Ovary (tissue), 7 donors: ENCODE measurements at regions not wholly inside any gene's neighbourhood (a gene's known extent, or its start where the extent isn't known, plus 50 kb on each side); places are given as distances from the start of the nearest gene placed in this dataset.

ENCODE experiments used
- DNase-seq, 5 donors: peaks; one replicate each; pipeline ENCODE4 v3.0.0-alpha.2; 2019 to 2020
- H3K27ac ChIP-seq, 2 donors: fragments of 200-600 bp; one replicate each; pipeline versions ENCODE4 v1.5.1 to v1.8.0; 2019 to 2022
- H3K27me3 ChIP-seq: fragments of 200-600 bp; one replicate; pipeline ENCODE4 v1.8.0; 2022
- H3K36me3 ChIP-seq: fragments of 200-600 bp; sonication (generic); one replicate; pipeline ENCODE4 v1.5.1; 2019
- H3K4me1 ChIP-seq: one replicate; pipeline ENCODE4 v1.8.1; 2013; ENCODE audit warnings: mild to moderate bottlenecking, moderate library complexity; ENCODE audit not compliant: insufficient read depth
- H3K4me3 ChIP-seq: fragments of 200-600 bp; sonication (generic); one replicate; pipeline ENCODE4 v1.5.1; 2017
- H3K9me3 ChIP-seq, 2 donors: fragments of 200-600 bp in 1 of 2; sonication (generic) in 1 of 2; one replicate each; pipeline versions ENCODE4 v1.5.1 to v1.8.1; 2013 to 2019; ENCODE audit warnings: mild to moderate bottlenecking in 1 of 2, moderate library complexity in 1 of 2
- EP300 ChIP-seq: sonication (generic); formaldehyde crosslinking; IDR thresholded peaks from one replicate; pipeline ENCODE4 v1.6.1; 2017; ENCODE audit warnings: antibody characterized with exemption
- POLR2A ChIP-seq: fragments of 450-650 bp; IDR thresholded peaks from one replicate; pipeline ENCODE4 v1.6.1; 2017; ENCODE audit warnings: antibody characterized with exemption, mild to moderate bottlenecking, moderate library complexity
- WGBS, 3 donors: extraction: QIAGEN DNeasy Blood & Tissue Kit in 1 of 3; methylation state at CpG; one replicate each; pipeline versions ENCODE4 v1.1.5 to v1.1.7; 2013 to 2017; 5-methylcytosine and 5-hydroxymethylcytosine counted together
- intact Hi-C, 4 donors: fragments of 100-400 bp; cut with DNase I; formaldehyde crosslinking; loops; one replicate each; pipeline versions ENCODE4 v1.11.0 to v1.15.1; 2022 to 2023
- TF ChIP-seq, protein P1 (sequence below), 3 donors: fragments of 450-650 bp in 2 of 3; fragments of 200-600 bp in 1 of 3; IDR thresholded peaks; one replicate each; pipeline versions ENCODE4 v1.5.1 to v1.8.0; 2016 to 2022; ENCODE audit warnings: antibody characterized with exemption in 3 of 3, mild to moderate bottlenecking in 1 of 3
- donor health status: DM: no; HTN: no; CAD: no; lungs with moderate emphysema.
- donor health status: DM: no; HTN: no; CAD: no.
- donor health status: Bipolar disorder and iron deficiency.
- donor health status: DM: no; HTN: no; CAD: no.
- donor health status: DM: yes; HTN: yes; CAD: no.

GRCh38 chr2:175840256-175840655 is 161.8 kb downstream of the LNPK start:
- no peaks in the 10 kb centered on the region for H3K27me3 ChIP-seq
- H3K4me1 ChIP-seq: no peaks in the 10 kb centered on the region
- intact Hi-C loops: no loop called here
- no peaks in the 10 kb centered on the region for H3K9me3 ChIP-seq
- no peak for DNase-seq
- H3K4me3 ChIP-seq: no peak overlapping the region
- TF ChIP-seq EP300 (no peak), POLR2A (no peak)
- TF ChIP-seq, protein P1, sequence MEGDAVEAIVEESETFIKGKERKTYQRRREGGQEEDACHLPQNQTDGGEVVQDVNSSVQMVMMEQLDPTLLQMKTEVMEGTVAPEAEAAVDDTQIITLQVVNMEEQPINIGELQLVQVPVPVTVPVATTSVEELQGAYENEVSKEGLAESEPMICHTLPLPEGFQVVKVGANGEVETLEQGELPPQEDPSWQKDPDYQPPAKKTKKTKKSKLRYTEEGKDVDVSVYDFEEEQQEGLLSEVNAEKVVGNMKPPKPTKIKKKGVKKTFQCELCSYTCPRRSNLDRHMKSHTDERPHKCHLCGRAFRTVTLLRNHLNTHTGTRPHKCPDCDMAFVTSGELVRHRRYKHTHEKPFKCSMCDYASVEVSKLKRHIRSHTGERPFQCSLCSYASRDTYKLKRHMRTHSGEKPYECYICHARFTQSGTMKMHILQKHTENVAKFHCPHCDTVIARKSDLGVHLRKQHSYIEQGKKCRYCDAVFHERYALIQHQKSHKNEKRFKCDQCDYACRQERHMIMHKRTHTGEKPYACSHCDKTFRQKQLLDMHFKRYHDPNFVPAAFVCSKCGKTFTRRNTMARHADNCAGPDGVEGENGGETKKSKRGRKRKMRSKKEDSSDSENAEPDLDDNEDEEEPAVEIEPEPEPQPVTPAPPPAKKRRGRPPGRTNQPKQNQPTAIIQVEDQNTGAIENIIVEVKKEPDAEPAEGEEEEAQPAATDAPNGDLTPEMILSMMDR (IDR thresholded peaks at IDR 0.05): no peak
- no peaks in the 10 kb centered on the region for H3K36me3 ChIP-seq
- no peak overlapping the region for H3K27ac ChIP-seq
- 21 to 31% (median 22%) methylated on average over 1 of the region's 1 CpG for WGBS, 3 donors

- TF ChIP-seq, protein P1 (IDR thresholded peaks at IDR 0.05): no peak
- no peak for TF ChIP-seq EP300
- no peak for TF ChIP-seq POLR2A
- Histone ChIP-seq H3K9me3 (no peaks in the 10 kb centered on the region), H3K27me3 (no peaks in the 10 kb centered on the region), H3K4me1 (no peaks in the 10 kb centered on the region), H3K36me3 (no peaks in the 10 kb centered on the region), H3K27ac (no peak overlapping the region), H3K4me3 (no peak overlapping the region)
- WGBS, 3 donors: 78 to 91% (median 87%) methylated on average over 2 of the region's 2 CpGs
- no peak for DNase-seq
- intact Hi-C loops: no loop called here
These were observed 163.1 kb downstream of the LNPK start for GRCh38 chr2:175838979-175839378.

DNA sequence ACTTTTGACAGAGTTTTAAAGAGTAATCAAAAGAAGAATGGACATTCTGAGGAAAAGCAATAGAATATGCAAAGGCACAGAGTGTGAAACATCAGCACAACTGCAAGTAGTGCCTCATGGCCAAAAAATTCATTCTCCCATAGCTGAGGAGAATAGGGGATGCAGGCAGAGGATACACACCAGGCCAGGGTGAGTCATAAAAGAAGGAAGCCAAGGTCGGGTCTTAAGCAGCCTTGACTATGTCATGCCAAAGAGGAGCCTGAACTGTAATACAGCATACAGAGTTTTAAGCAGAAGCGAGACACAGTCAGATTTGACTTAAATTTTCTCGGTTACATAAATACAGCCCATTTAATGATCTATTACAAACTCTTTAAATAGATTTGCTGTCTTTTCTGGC is 165.0 kb downstream of the LNPK start:
- Histone ChIP-seq H3K4me3 (no peak overlapping the region), H3K36me3 (no peaks in the 10 kb centered on the region), H3K27ac (no peak overlapping the region), H3K9me3 (no peaks in the 10 kb centered on the region), H3K27me3 (no peaks in the 10 kb centered on the region), H3K4me1 (no peaks in the 10 kb centered on the region)
- intact Hi-C loops: no loop called here
- TF ChIP-seq POLR2A (no peak), EP300 (no peak)
- TF ChIP-seq, protein P1 (IDR thresholded peaks at IDR 0.05): no peak
- 16 to 28% (median 27%) methylated on average over 3 of the region's 3 CpGs for WGBS, 3 donors
- peak in 1 of 5 donors; percentile 11 for DNase-seq

DNA sequence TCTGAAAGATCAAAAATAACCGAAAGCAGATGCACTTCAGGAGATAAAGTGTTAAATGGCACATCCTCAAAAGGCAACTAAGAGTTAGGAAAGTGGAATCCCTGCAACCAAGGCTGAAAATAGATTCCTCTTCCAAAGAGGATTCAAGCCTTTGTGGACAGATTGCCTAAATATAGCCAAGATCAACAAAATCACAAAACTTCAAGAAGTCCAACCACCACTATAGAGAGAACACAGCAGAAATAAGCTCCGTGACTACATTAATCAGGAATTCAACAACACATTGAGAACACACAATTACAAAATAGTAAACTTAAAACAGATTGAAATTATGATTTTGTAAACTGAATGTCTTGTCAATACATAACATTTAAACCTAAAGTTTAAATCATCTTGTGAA is 165.7 kb downstream of the LNPK start:
- 68 to 76% (median 75%) methylated on average over 2 of the region's 2 CpGs for WGBS, 3 donors
- Histone ChIP-seq H3K36me3 (no peaks in the 10 kb centered on the region), H3K4me3 (no peak overlapping the region), H3K9me3 (no peaks in the 10 kb centered on the region), H3K4me1 (no peaks in the 10 kb centered on the region), H3K27me3 (no peaks in the 10 kb centered on the region), H3K27ac (no peak overlapping the region)
- TF ChIP-seq EP300 (no peak), POLR2A (no peak)
- TF ChIP-seq, protein P1 (IDR thresholded peaks at IDR 0.05): no peak
- intact Hi-C loops: no loop called here
- no peak for DNase-seq

- H3K9me3 ChIP-seq: no peaks in the 10 kb centered on the region
- no peak overlapping the region for H3K27ac ChIP-seq
- WGBS, 3 donors: 71 to 75% (median 74%) methylated on average over 5 of the region's 5 CpGs
- H3K36me3 ChIP-seq: no peaks in the 10 kb centered on the region
- TF ChIP-seq, protein P1 (IDR thresholded peaks at IDR 0.05): no peak
- TF ChIP-seq POLR2A (no peak), EP300 (no peak)
- intact Hi-C loops: no loop called here
- DNase-seq: no peak
- no peak overlapping the region for H3K4me3 ChIP-seq
- H3K4me1 ChIP-seq: no peaks in the 10 kb centered on the region
- no peaks in the 10 kb centered on the region for H3K27me3 ChIP-seq
These were observed 167.6 kb downstream of the LNPK start for GRCh38 chr2:175834477-175834876.
